Mesenchymal stem cell (in vitro differentiated cells and primary cell): ENCODE measurements at regions not wholly inside any gene's neighbourhood (a gene's known extent, or its start where the extent isn't known, plus 50 kb on each side); places are given as distances from the start of the nearest gene placed in this dataset.

Experiments
- DNase-seq: peaks from one replicate; pipeline ENCODE4 v3.0.0-alpha.2; 2013
- H2AFZ ChIP-seq: one replicate; pipeline ENCODE4 v1.6.1; 2013; ENCODE audit warnings: low read depth, mild to moderate bottlenecking, control low read depth, inconsistent platforms, low read length, moderate library complexity
- H2AK5ac ChIP-seq: 2 replicates; pipeline ENCODE4 v1.6.1; 2013; ENCODE audit warnings: low read length, moderate library complexity, mild to moderate bottlenecking, inconsistent platforms; ENCODE audit not compliant: severe bottlenecking
- H2BK120ac ChIP-seq: one replicate; pipeline ENCODE4 v1.6.1; 2013; ENCODE audit warnings: low read depth, mild to moderate bottlenecking, inconsistent platforms, low read length, moderate library complexity
- H2BK12ac ChIP-seq, 2 experiments: one replicate each; pipeline ENCODE4 v1.6.1; 2013; ENCODE audit warnings: inconsistent platforms in 2 of 2, low read length in 2 of 2, mild to moderate bottlenecking in 2 of 2, moderate library complexity in 2 of 2, control low read depth in 1 of 2
- H2BK15ac ChIP-seq: one replicate; pipeline ENCODE4 v1.6.1; 2013; ENCODE audit warnings: mild to moderate bottlenecking, low read depth, inconsistent platforms; ENCODE audit not compliant: poor library complexity, severe bottlenecking
- H2BK5ac ChIP-seq: 2 replicates; pipeline ENCODE4 v1.6.1; 2013; ENCODE audit warnings: low read depth, mild to moderate bottlenecking, low read length, control low read depth, inconsistent platforms; ENCODE audit not compliant: poor library complexity, severe bottlenecking
- H3K14ac ChIP-seq, 2 experiments: one replicate each; pipeline ENCODE4 v1.6.1; 2013; ENCODE audit warnings: inconsistent platforms in 2 of 2, low read length in 2 of 2, control low read depth in 1 of 2, mild to moderate bottlenecking in 1 of 2, moderate library complexity in 1 of 2
- H3K18ac ChIP-seq, 2 experiments: one replicate each; pipeline ENCODE4 v1.6.1; 2013; ENCODE audit warnings: inconsistent platforms in 2 of 2, low read length in 2 of 2, control low read depth in 1 of 2, low read depth in 1 of 2, mild to moderate bottlenecking in 1 of 2
- H3K23ac ChIP-seq, 2 experiments: one replicate each; pipeline ENCODE4 v1.6.1; 2013; ENCODE audit warnings: inconsistent platforms in 2 of 2, low read length in 2 of 2, mild to moderate bottlenecking in 2 of 2, moderate library complexity in 2 of 2, control low read depth in 1 of 2
- H3K27ac ChIP-seq: 2 replicates; pipeline ENCODE4 v1.5.1; 2013; ENCODE audit warnings: mild to moderate bottlenecking, moderate library complexity, low read length, control low read depth, inconsistent platforms; ENCODE audit not compliant: poor library complexity, severe bottlenecking
- H3K27me3 ChIP-seq, 2 experiments: 2 replicates each; pipeline versions ENCODE4 v1.6.1 to v1.7.0; 2013; ENCODE audit warnings: low read length in 2 of 2, mild to moderate bottlenecking in 2 of 2, moderate library complexity in 2 of 2, control low read depth in 1 of 2, inconsistent platforms in 1 of 2; ENCODE audit not compliant: control insufficient read depth in 1 of 2, insufficient read depth in 1 of 2
- H3K36me3 ChIP-seq, 2 experiments: 2 replicates each; pipeline versions ENCODE4 v1.6.1 to v1.7.0; 2013; ENCODE audit warnings: low read length in 2 of 2, control low read depth in 1 of 2, inconsistent platforms in 1 of 2, low read depth in 1 of 2, mild to moderate bottlenecking in 1 of 2; ENCODE audit not compliant: insufficient read depth in 2 of 2, control insufficient read depth in 1 of 2
- H3K4ac ChIP-seq, 2 experiments: one replicate each; pipeline ENCODE4 v1.6.1; 2013; ENCODE audit warnings: inconsistent platforms in 2 of 2, low read length in 2 of 2, mild to moderate bottlenecking in 2 of 2, moderate library complexity in 2 of 2, control low read depth in 1 of 2, low read depth in 1 of 2
- H3K4me1 ChIP-seq: 2 replicates; pipeline ENCODE4 v1.6.1; 2013; ENCODE audit warnings: low read depth, low read length, control low read depth; ENCODE audit not compliant: control insufficient read depth, insufficient read depth
- H3K4me2 ChIP-seq: 2 replicates; pipeline ENCODE4 v1.6.1; 2013; ENCODE audit warnings: low read length, mild to moderate bottlenecking, inconsistent platforms; ENCODE audit not compliant: poor library complexity, severe bottlenecking
- H3K4me3 ChIP-seq, 2 experiments: 2 replicates each; pipeline versions ENCODE4 v1.5.1 to v1.7.0; 2013; ENCODE audit warnings: low read length in 2 of 2, mild to moderate bottlenecking in 2 of 2, control low read depth in 1 of 2, low read depth in 1 of 2; ENCODE audit not compliant: insufficient read depth in 1 of 2
- H3K79me1 ChIP-seq: replicated peaks from 2 replicates; pipeline ENCODE4 v1.6.1; 2013; ENCODE audit warnings: mild to moderate bottlenecking, control low read depth, low read length, inconsistent platforms; ENCODE audit not compliant: poor library complexity, severe bottlenecking
- H3K9ac ChIP-seq: 2 replicates; pipeline ENCODE4 v1.7.0; 2013; ENCODE audit warnings: mild to moderate bottlenecking, low read length, moderate library complexity
- H3K9me3 ChIP-seq: 2 replicates; pipeline ENCODE4 v1.7.0; 2013; ENCODE audit warnings: mild to moderate bottlenecking, low read length; ENCODE audit not compliant: control insufficient read depth
- H4K8ac ChIP-seq: one replicate; pipeline ENCODE4 v1.6.1; 2013; ENCODE audit warnings: inconsistent platforms, mild to moderate bottlenecking, low read length, moderate library complexity
- H4K91ac ChIP-seq: one replicate; pipeline ENCODE4 v1.6.1; 2013; ENCODE audit warnings: mild to moderate bottlenecking, low read length, inconsistent platforms
- WGBS: methylation state at CpG from one replicate; pipeline ENCODE4 v1.1.7; 2013; ENCODE audit warnings: mixed read lengths; 5-methylcytosine and 5-hydroxymethylcytosine counted together

DNA sequence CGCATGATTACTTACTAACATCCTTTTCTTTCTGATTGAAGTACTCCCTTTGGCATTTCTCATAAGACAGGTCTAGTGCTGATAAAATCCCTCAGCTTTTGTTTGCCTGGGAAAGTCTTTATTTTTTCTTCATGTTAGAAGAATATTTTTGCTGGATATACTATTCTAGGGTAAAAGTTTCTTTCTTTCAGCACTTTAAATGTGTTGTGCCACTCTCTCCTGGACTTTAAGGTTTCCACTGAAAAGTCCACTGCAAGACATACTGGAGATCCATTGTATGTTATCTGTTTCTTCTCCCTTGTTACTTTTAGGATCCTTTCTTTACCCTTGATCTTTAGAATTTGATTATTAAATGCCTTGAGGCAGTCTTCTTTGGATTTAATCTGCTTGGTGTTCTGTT is 796.7 kb downstream of the UQCRFS1 start:
- H3K9ac ChIP-seq = no peak overlapping the region
- H3K4me2 ChIP-seq = no peak overlapping the region
- no peaks in the 10 kb centered on the region for H3K79me1 ChIP-seq
- peaks cover 3 to 42% of the 10 kb centered on the region in 2 experiments for H3K27me3 ChIP-seq
- H3K27ac ChIP-seq = no peak overlapping the region
- no peak overlapping the region for H2AFZ ChIP-seq
- no peak overlapping the region for H3K23ac ChIP-seq
- H2BK15ac ChIP-seq = no peak overlapping the region
- no peak overlapping the region for H2BK12ac ChIP-seq
- H4K8ac ChIP-seq = no peak overlapping the region
- H3K4me1 ChIP-seq = peaks cover 3% of the 10 kb centered on the region
- H3K4ac ChIP-seq = no peak overlapping the region
- H2BK5ac ChIP-seq = no peak overlapping the region
- no peak overlapping the region for H4K91ac ChIP-seq
- H3K9me3 ChIP-seq = no peaks in the 10 kb centered on the region
- no peak overlapping the region for H3K18ac ChIP-seq
- H3K4me3 ChIP-seq = no peak overlapping the region
- WGBS = no CpG with 5 or more reads among the region's 1 CpG
- DNase-seq = no peak
- H2BK120ac ChIP-seq = no peak overlapping the region
- no peaks in the 10 kb centered on the region for H3K36me3 ChIP-seq
- no peak overlapping the region for H3K14ac ChIP-seq
- no peak overlapping the region for H2AK5ac ChIP-seq

DNA sequence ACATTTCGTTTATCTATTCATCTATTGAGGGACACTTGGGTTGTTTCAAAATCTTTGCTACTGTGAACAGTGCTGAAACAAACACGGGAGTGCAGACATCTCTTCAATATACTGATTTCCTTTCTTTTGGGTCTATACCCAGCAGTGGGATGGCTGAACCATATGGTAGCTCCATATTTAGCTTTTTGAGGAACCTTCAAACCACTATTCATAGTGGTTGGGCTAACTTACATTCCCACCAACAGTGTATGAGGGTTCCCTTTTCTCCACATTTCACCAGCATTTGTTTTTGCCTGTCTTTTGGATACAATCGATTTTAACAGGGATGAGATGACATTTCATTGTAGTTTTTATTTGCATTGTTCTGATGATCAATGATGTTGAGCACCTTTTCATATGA is 798.2 kb downstream of the UQCRFS1 start:
- Histone ChIP-seq H3K23ac (no peak overlapping the region), H2BK15ac (no peak overlapping the region), H3K36me3 (no peaks in the 10 kb centered on the region), H2AFZ (no peak overlapping the region), H3K9me3 (no peaks in the 10 kb centered on the region), H3K4me3 (no peak overlapping the region), H3K4me1 (no peaks in the 10 kb centered on the region), H3K4me2 (no peak overlapping the region), H3K27me3 (peaks cover 3 to 36% of the 10 kb centered on the region in 2 experiments), H4K8ac (no peak overlapping the region), H3K14ac (no peak overlapping the region), H2AK5ac (no peak overlapping the region), H2BK5ac (no peak overlapping the region), H3K79me1 (no peaks in the 10 kb centered on the region), H3K9ac (no peak overlapping the region), H2BK12ac (no peak overlapping the region), H3K4ac (no peak overlapping the region), H4K91ac (no peak overlapping the region), H3K18ac (no peak overlapping the region), H3K27ac (no peak overlapping the region), H2BK120ac (no peak overlapping the region)
- WGBS = 56% methylated on average over 3 of the region's 3 CpGs
- no peak for DNase-seq

DNA sequence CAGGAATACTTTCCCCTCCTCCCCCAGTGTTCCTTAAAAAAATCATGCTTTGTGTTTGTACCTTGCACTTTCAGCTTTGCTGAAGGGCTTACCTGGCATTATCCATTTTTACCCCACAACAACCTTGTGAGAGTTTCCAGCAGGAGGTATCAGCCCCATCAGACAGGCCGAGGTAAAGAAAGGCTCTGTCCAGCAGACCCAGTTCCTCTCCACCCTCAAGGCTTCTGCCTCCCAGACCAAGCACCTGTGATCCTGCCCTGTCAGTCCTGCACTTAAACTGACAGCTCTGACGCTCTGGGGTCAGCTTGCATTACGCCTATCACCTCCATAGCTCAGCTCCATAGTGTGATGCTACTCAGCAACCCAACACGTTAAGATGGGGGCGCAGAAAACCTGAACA is 803.1 kb downstream of the UQCRFS1 start:
- H3K9me3 ChIP-seq = no peaks in the 10 kb centered on the region
- no peak for DNase-seq
- no peak overlapping the region for H3K27ac ChIP-seq
- no peak overlapping the region for H4K8ac ChIP-seq
- H2BK120ac ChIP-seq = no peak overlapping the region
- H3K9ac ChIP-seq = no peak overlapping the region
- no peak overlapping the region for H3K23ac ChIP-seq
- no peak overlapping the region for H3K18ac ChIP-seq
- no peak overlapping the region for H2AK5ac ChIP-seq
- H3K4me3 ChIP-seq = no peak overlapping the region
- 72% methylated on average over 5 of the region's 5 CpGs for WGBS
- no peak overlapping the region for H2BK15ac ChIP-seq
- H3K27me3 ChIP-seq = peaks cover 0 to 47% of the 10 kb centered on the region in 2 experiments
- no peak overlapping the region for H3K4ac ChIP-seq
- H3K36me3 ChIP-seq = no peaks in the 10 kb centered on the region
- no peak overlapping the region for H3K4me2 ChIP-seq
- H3K4me1 ChIP-seq = peaks cover 2% of the 10 kb centered on the region
- no peaks in the 10 kb centered on the region for H3K79me1 ChIP-seq
- H2BK5ac ChIP-seq = no peak overlapping the region
- H4K91ac ChIP-seq = no peak overlapping the region
- no peak overlapping the region for H3K14ac ChIP-seq
- no peak overlapping the region for H2AFZ ChIP-seq
- no peak overlapping the region for H2BK12ac ChIP-seq

DNA sequence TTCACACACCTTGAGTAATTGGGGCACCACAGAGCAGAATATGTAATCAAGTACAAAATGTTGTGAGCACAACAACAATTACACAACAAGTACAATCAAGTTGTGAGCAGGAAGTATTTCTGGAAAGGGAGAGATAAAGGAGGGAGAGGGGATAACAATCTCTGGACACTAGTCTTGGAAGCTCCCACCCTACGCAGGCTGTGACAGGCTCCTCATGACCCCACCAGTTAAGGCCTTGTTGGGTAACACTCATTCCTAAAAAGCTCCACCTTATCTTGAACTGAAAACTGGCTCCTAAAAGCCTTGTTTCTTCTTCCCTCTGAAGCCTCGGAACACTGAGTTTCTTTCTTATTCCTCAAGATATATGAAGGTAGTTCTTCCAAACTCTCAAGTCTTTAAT is 806.0 kb downstream of the UQCRFS1 start:
- Histone ChIP-seq H3K4me3 (no peak overlapping the region), H4K8ac (no peak overlapping the region), H3K27me3 (peaks cover 0 to 70% of the 10 kb centered on the region in 2 experiments), H3K9ac (no peak overlapping the region), H3K23ac (no peak overlapping the region), H2AFZ (no peak overlapping the region), H3K9me3 (no peaks in the 10 kb centered on the region), H3K36me3 (no peaks in the 10 kb centered on the region), H2BK120ac (no peak overlapping the region), H3K14ac (no peak overlapping the region), H3K79me1 (no peaks in the 10 kb centered on the region), H3K27ac (no peak overlapping the region), H2AK5ac (no peak overlapping the region), H2BK15ac (no peak overlapping the region), H3K4me2 (no peak overlapping the region), H3K4me1 (peaks cover 12% of the 10 kb centered on the region), H4K91ac (no peak overlapping the region), H3K18ac (no peak overlapping the region), H2BK12ac (no peak overlapping the region), H3K4ac (no peak overlapping the region), H2BK5ac (no peak overlapping the region)
- DNase-seq = no peak
- 88% methylated on average over 2 of the region's 2 CpGs for WGBS
